WTC11 (cell line): ENCODE measurements at regions not wholly inside any gene's neighbourhood (a gene's known extent, or its start where the extent isn't known, plus 50 kb on each side); places are given as distances from the start of the nearest gene placed in this dataset.

ENCODE experiments used
- ATAC-seq: fragments of 200-7000 bp; cut with Tn5 transposase; 2 replicates; pipeline ENCODE4 v1.10.0; 2021; ENCODE audit warnings: mild to moderate bottlenecking, moderate library complexity
- CTCF ChIA-PET: fragments of 300-600 bp; sonication (Branson Sonifier 250); formaldehyde crosslinking; loops from one replicate; lab custom pipeline; 2021; ENCODE audit warnings: antibody characterized with exemption; lab: Charles Lee
- POLR2A ChIA-PET: fragments of 350-600 bp; sonication (Branson Sonifier 250); formaldehyde crosslinking; loops from one replicate; lab custom pipeline; 2021; ENCODE audit warnings: antibody characterized with exemption; lab: Charles Lee
- DNase-seq: peaks from one replicate; pipeline ENCODE4 v3.0.0; 2021; ENCODE audit warnings: low spot score
- H3K27ac Mint-ChIP-seq: 2 replicates; pipeline ENCODE4 v1.8.0; 2021; ENCODE audit warnings: mixed read lengths
- H3K27me3 Mint-ChIP-seq: 2 replicates; pipeline ENCODE4 v1.8.0; 2021; ENCODE audit warnings: low read depth, mild to moderate bottlenecking, moderate library complexity, mixed read lengths
- H3K36me3 Mint-ChIP-seq: 2 replicates; pipeline ENCODE4 v1.8.0; 2021; ENCODE audit warnings: mixed read lengths
- H3K4me1 Mint-ChIP-seq: 2 replicates; pipeline ENCODE4 v1.8.0; 2022; ENCODE audit warnings: mixed read lengths
- H3K4me3 Mint-ChIP-seq: 2 replicates; pipeline ENCODE4 v1.8.0; 2021; ENCODE audit warnings: mild to moderate bottlenecking, moderate library complexity, mixed read lengths
- H3K9me3 Mint-ChIP-seq: 2 replicates; pipeline ENCODE4 v1.8.0; 2021; ENCODE audit warnings: mixed read lengths
- AFF4 ChIP-seq: sonication (generic); formaldehyde crosslinking; IDR thresholded peaks from 2 replicates; pipeline ENCODE4 v1.8.1; 2023; ENCODE audit warnings: mild to moderate bottlenecking, missing genetic modification reagents, borderline replicate concordance
- ATF1 ChIP-seq: sonication (generic); formaldehyde crosslinking; IDR thresholded peaks from 2 replicates; pipeline ENCODE4 v1.8.1; 2023; ENCODE audit warnings: mild to moderate bottlenecking, moderate library complexity, missing genetic modification reagents
- ATF2 ChIP-seq: sonication (generic); formaldehyde crosslinking; IDR thresholded peaks from 2 replicates; pipeline ENCODE4 v1.8.1; 2022; ENCODE audit warnings: low read depth, missing genetic modification reagents, borderline replicate concordance
- CREM ChIP-seq: sonication (generic); formaldehyde crosslinking; IDR thresholded peaks from 2 replicates; pipeline ENCODE4 v1.8.1; 2022; ENCODE audit warnings: mild to moderate bottlenecking, missing genetic modification reagents, moderate library complexity
- E2F1 ChIP-seq: sonication (generic); formaldehyde crosslinking; IDR thresholded peaks from 2 replicates; pipeline ENCODE4 v1.8.0; 2022; ENCODE audit warnings: mild to moderate bottlenecking, missing genetic modification reagents
- E2F4 ChIP-seq: sonication (generic); formaldehyde crosslinking; IDR thresholded peaks from 2 replicates; pipeline ENCODE4 v1.8.1; 2022; ENCODE audit warnings: low read depth, mild to moderate bottlenecking, moderate library complexity, missing genetic modification reagents, borderline replicate concordance
- ELF4 ChIP-seq: sonication (generic); formaldehyde crosslinking; IDR thresholded peaks from 2 replicates; pipeline ENCODE4 v1.8.1; 2022; ENCODE audit warnings: low read depth, mild to moderate bottlenecking, moderate library complexity, missing genetic modification reagents
- HMGA2 ChIP-seq: fragments of 250-450 bp; sonication (Bioruptor Pico); IDR thresholded peaks from 2 replicates; pipeline ENCODE4 v1.4.0; 2021; ENCODE audit warnings: mild to moderate bottlenecking, moderate library complexity
- IRF2 ChIP-seq: sonication (generic); formaldehyde crosslinking; IDR thresholded peaks from 2 replicates; pipeline ENCODE4 v1.8.0; 2022; ENCODE audit warnings: low read depth, missing genetic modification reagents, borderline replicate concordance
- JUN ChIP-seq: sonication (generic); formaldehyde crosslinking; IDR thresholded peaks from 2 replicates; pipeline ENCODE4 v1.8.0; 2023; ENCODE audit warnings: mild to moderate bottlenecking, missing genetic modification reagents
- NFATC4 ChIP-seq: fragments of 250-450 bp; sonication (Bioruptor Pico); IDR thresholded peaks from 2 replicates; pipeline ENCODE4 v1.9.0; 2021; ENCODE audit warnings: mild to moderate bottlenecking
- PRRX2 ChIP-seq: fragments of 250-450 bp; sonication (Bioruptor Pico); IDR thresholded peaks from 2 replicates; pipeline ENCODE4 v1.8.0; 2021; ENCODE audit warnings: mild to moderate bottlenecking
- RORB ChIP-seq: fragments of 250-450 bp; sonication (Bioruptor Pico); IDR thresholded peaks from 2 replicates; pipeline ENCODE4 v1.9.0; 2021; ENCODE audit warnings: mild to moderate bottlenecking
- USF1 ChIP-seq: sonication (generic); formaldehyde crosslinking; IDR thresholded peaks from 2 replicates; pipeline ENCODE4 v1.8.0; 2022; ENCODE audit warnings: mild to moderate bottlenecking, missing genetic modification reagents
- ZBTB21 ChIP-seq: sonication (generic); formaldehyde crosslinking; IDR thresholded peaks from 2 replicates; pipeline ENCODE4 v1.8.1; 2023; ENCODE audit warnings: mild to moderate bottlenecking, missing genetic modification reagents, borderline replicate concordance
- ZNF219 ChIP-seq: sonication (generic); formaldehyde crosslinking; IDR thresholded peaks from 2 replicates; pipeline ENCODE4 v1.8.0; 2023; ENCODE audit warnings: missing genetic modification reagents, mild to moderate bottlenecking, borderline replicate concordance
- ZNF263 ChIP-seq: sonication (generic); formaldehyde crosslinking; IDR thresholded peaks from 2 replicates; pipeline ENCODE4 v1.8.1; 2022; ENCODE audit warnings: low read depth, mild to moderate bottlenecking, moderate library complexity, missing genetic modification reagents
- ZNF317 ChIP-seq: sonication (generic); formaldehyde crosslinking; IDR thresholded peaks from 2 replicates; pipeline ENCODE4 v1.8.1; 2023; ENCODE audit warnings: low read depth, mild to moderate bottlenecking, moderate library complexity, missing genetic modification reagents, borderline replicate concordance
- ZNF425 ChIP-seq: fragments of 250-450 bp; sonication (Bioruptor Pico); conservative IDR thresholded peaks from 2 replicates; pipeline ENCODE4 v1.9.0; 2021; ENCODE audit warnings: mild to moderate bottlenecking
- ZSCAN18 ChIP-seq: fragments of 250-450 bp; sonication (Bioruptor Pico); IDR thresholded peaks from 2 replicates; pipeline ENCODE4 v2.1.2; 2022; ENCODE audit warnings: mild to moderate bottlenecking, moderate library complexity

GRCh38 chr1:193545171-193545570 is 358.8 kb upstream of the B3GALT2 start:
- H3K27me3 Mint-ChIP-seq = no peaks in the 10 kb centered on the region
- DNase-seq = no peak
- ChIA-PET CTCF (no interaction called here), POLR2A (no interaction called here)
- no peaks in the 10 kb centered on the region for H3K36me3 Mint-ChIP-seq
- TF ChIP-seq IRF2 (CRISPR knock-in tag) (no peak), ZNF263 (no peak), ATF2 (CRISPR knock-in tag) (no peak), CREM (CRISPR knock-in tag) (no peak), ZNF425 (CRISPR knock-in tag) (no peak), ELF4 (CRISPR knock-in tag) (no peak), ZSCAN18 (CRISPR knock-in tag) (no peak), ZNF219 (no peak), E2F1 (CRISPR knock-in tag) (no peak), E2F4 (CRISPR knock-in tag) (no peak), AFF4 (no peak), NFATC4 (no peak), JUN (CRISPR knock-in tag) (no peak), HMGA2 (CRISPR knock-in tag) (no peak), USF1 (CRISPR knock-in tag) (no peak), ZBTB21 (no peak), PRRX2 (CRISPR knock-in tag) (no peak), ATF1 (CRISPR knock-in tag) (no peak), ZNF317 (no peak), RORB (no peak)
- H3K4me3 Mint-ChIP-seq = no peak overlapping the region
- H3K9me3 Mint-ChIP-seq = peaks cover 4% of the 10 kb centered on the region; the same call in 1 of the 2 replicates
- no peak for ATAC-seq
- no peak overlapping the region for H3K27ac Mint-ChIP-seq
- H3K4me1 Mint-ChIP-seq = peaks cover 16% of the 10 kb centered on the region
